ENCODE measurements at regions not wholly inside any gene's neighbourhood (a gene's known extent, or its start where the extent isn't known, plus 50 kb on each side); places are given as distances from the start of the nearest gene placed in this dataset.
"Not testable (repeated sequence)": the region's sequence is repeated elsewhere in the genome, so short reads cannot be mapped to it uniquely, and the experiment has no call there.

GRCh38 chr18:14952444-14953077 lies 204.6 kb downstream of the ANKRD30B start:
- not testable (repeated sequence) for H3K56ac ChIP-seq (ENCODE audit: low read length); H3K79me2 ChIP-seq (ENCODE audit: control insufficient read depth, insufficient read depth, low read length); H3K27ac ChIP-seq (ENCODE audit: low read depth, low read length); H3K18ac ChIP-seq (ENCODE audit: low read length); H3K4me1 ChIP-seq (ENCODE audit: control insufficient read depth, low read depth, low read length); H2BK120ac ChIP-seq (ENCODE audit: low read depth, low read length); H2AK5ac ChIP-seq (ENCODE audit: low read length); H3K27me3 ChIP-seq (ENCODE audit: insufficient read depth, low read length, poor library complexity); H3K4me3 ChIP-seq (ENCODE audit: low read length); H2BK15ac ChIP-seq (replicated peaks; ENCODE audit: low read depth); H4K5ac ChIP-seq (ENCODE audit: low read length); H3K79me1 ChIP-seq (ENCODE audit: low read length); H3K4me2 ChIP-seq (ENCODE audit: low read length); H3K23ac ChIP-seq (ENCODE audit: low read length); H2BK5ac ChIP-seq (ENCODE audit: low read length); DNase-seq; H3K36me3 ChIP-seq (ENCODE audit: control insufficient read depth, insufficient read depth, low read length); H4K8ac ChIP-seq (ENCODE audit: low read depth, low read length); H3K4ac ChIP-seq (ENCODE audit: low read depth, low read length); H3K9ac ChIP-seq (ENCODE audit: low read length)
- WGBS (ENCODE audit: extremely low coverage, insufficient coverage, low lambda C conversion rate) = no CpG with 5 or more reads among the region's 2 CpGs

- Histone ChIP-seq H3K4me2 (ENCODE audit: low read length) (no peak overlapping the region), H3K79me2 (ENCODE audit: control insufficient read depth, insufficient read depth, low read length) (no peaks in the 10 kb centered on the region)
- no CpG with 5 or more reads among the region's 3 CpGs for WGBS (ENCODE audit: extremely low coverage, insufficient coverage, low lambda C conversion rate)
Measured at GRCh38 chr18:14958701-14959100, 210.7 kb downstream of the ANKRD30B start.

GRCh38 chr18:14959550-14959949 lies 211.6 kb downstream of the ANKRD30B start:
- Histone ChIP-seq H3K9ac (ENCODE audit: low read length) (no peak overlapping the region), H3K18ac (ENCODE audit: low read length) (no peak overlapping the region), H3K56ac (ENCODE audit: low read length) (no peak overlapping the region), H3K79me1 (ENCODE audit: low read length) (no peaks in the 10 kb centered on the region), H3K4me3 (ENCODE audit: low read length) (no peak overlapping the region), H3K27ac (ENCODE audit: low read depth, low read length) (no peak overlapping the region), H2BK15ac (replicated peaks; ENCODE audit: low read depth) (no peak overlapping the region), H4K5ac (ENCODE audit: low read length) (no peak overlapping the region), H3K4ac (ENCODE audit: low read depth, low read length) (no peak overlapping the region), H3K4me2 (ENCODE audit: low read length) (no peak overlapping the region), H3K23ac (ENCODE audit: low read length) (no peak overlapping the region), H3K4me1 (ENCODE audit: control insufficient read depth, low read depth, low read length) (no peaks in the 10 kb centered on the region), H4K8ac (ENCODE audit: low read depth, low read length) (no peak overlapping the region), H2AK5ac (ENCODE audit: low read length) (no peak overlapping the region), H2BK120ac (ENCODE audit: low read depth, low read length) (no peak overlapping the region), H3K79me2 (ENCODE audit: control insufficient read depth, insufficient read depth, low read length) (no peaks in the 10 kb centered on the region), H3K36me3 (ENCODE audit: control insufficient read depth, insufficient read depth, low read length) (no peaks in the 10 kb centered on the region), H3K27me3 (ENCODE audit: insufficient read depth, low read length, poor library complexity) (no peaks in the 10 kb centered on the region), H2BK5ac (ENCODE audit: low read length) (no peak overlapping the region)
- no CpG with 5 or more reads among the region's 10 CpGs for WGBS (ENCODE audit: extremely low coverage, insufficient coverage, low lambda C conversion rate)
- DNase-seq = no peak

More at GRCh38 chr18:14958701-14959100, 210.7 kb downstream of the ANKRD30B start:
- no peak overlapping the region for H2BK5ac ChIP-seq (ENCODE audit: low read length)
- H2BK120ac ChIP-seq (ENCODE audit: low read depth, low read length) = no peak overlapping the region
- no peak overlapping the region for H3K27ac ChIP-seq (ENCODE audit: low read depth, low read length)
- no peak overlapping the region for H3K4me3 ChIP-seq (ENCODE audit: low read length)
- no peaks in the 10 kb centered on the region for H3K79me1 ChIP-seq (ENCODE audit: low read length)
- H3K9ac ChIP-seq (ENCODE audit: low read length) = no peak overlapping the region
- no peak overlapping the region for H4K8ac ChIP-seq (ENCODE audit: low read depth, low read length)
- H3K27me3 ChIP-seq (ENCODE audit: insufficient read depth, low read length, poor library complexity) = no peaks in the 10 kb centered on the region
- H3K36me3 ChIP-seq (ENCODE audit: control insufficient read depth, insufficient read depth, low read length) = no peaks in the 10 kb centered on the region
- no peak overlapping the region for H4K5ac ChIP-seq (ENCODE audit: low read length)
- no peak for DNase-seq
- H2AK5ac ChIP-seq (ENCODE audit: low read length) = no peak overlapping the region
- no peak overlapping the region for H3K18ac ChIP-seq (ENCODE audit: low read length)
- H3K23ac ChIP-seq (ENCODE audit: low read length) = no peak overlapping the region
- H3K4me1 ChIP-seq (ENCODE audit: control insufficient read depth, low read depth, low read length) = no peaks in the 10 kb centered on the region
- no peak overlapping the region for H2BK15ac ChIP-seq (replicated peaks; ENCODE audit: low read depth)
- H3K4ac ChIP-seq (ENCODE audit: low read depth, low read length) = no peak overlapping the region
- no peak overlapping the region for H3K56ac ChIP-seq (ENCODE audit: low read length)

GRCh38 chr18:14961991-14962390 lies 214.0 kb downstream of the ANKRD30B start:
- H3K79me1 ChIP-seq (ENCODE audit: low read length) = no peaks in the 10 kb centered on the region

GRCh38 chr18:14962626-14963025 lies 214.7 kb downstream of the ANKRD30B start:
- Histone ChIP-seq H3K4me2 (ENCODE audit: low read length) (no peak overlapping the region), H3K27me3 (ENCODE audit: insufficient read depth, low read length, poor library complexity) (no peaks in the 10 kb centered on the region), H2AK5ac (ENCODE audit: low read length) (no peak overlapping the region), H3K79me1 (ENCODE audit: low read length) (no peaks in the 10 kb centered on the region), H3K23ac (ENCODE audit: low read length) (no peak overlapping the region), H2BK5ac (ENCODE audit: low read length) (no peak overlapping the region), H3K4me3 (ENCODE audit: low read length) (no peak overlapping the region), H3K36me3 (ENCODE audit: control insufficient read depth, insufficient read depth, low read length) (no peaks in the 10 kb centered on the region), H2BK120ac (ENCODE audit: low read depth, low read length) (no peak overlapping the region), H3K9ac (ENCODE audit: low read length) (no peak overlapping the region), H3K79me2 (ENCODE audit: control insufficient read depth, insufficient read depth, low read length) (no peaks in the 10 kb centered on the region), H3K27ac (ENCODE audit: low read depth, low read length) (no peak overlapping the region), H2BK15ac (replicated peaks; ENCODE audit: low read depth) (no peak overlapping the region), H4K8ac (ENCODE audit: low read depth, low read length) (no peak overlapping the region), H3K56ac (ENCODE audit: low read length) (no peak overlapping the region), H3K18ac (ENCODE audit: low read length) (no peak overlapping the region), H3K4me1 (ENCODE audit: control insufficient read depth, low read depth, low read length) (no peaks in the 10 kb centered on the region), H3K4ac (ENCODE audit: low read depth, low read length) (no peak overlapping the region), H4K5ac (ENCODE audit: low read length) (no peak overlapping the region)
- no CpG with 5 or more reads among the region's 8 CpGs for WGBS (ENCODE audit: extremely low coverage, insufficient coverage, low lambda C conversion rate)
- no peak for DNase-seq

More at GRCh38 chr18:14961991-14962390, 214.0 kb downstream of the ANKRD30B start:
- H2BK15ac ChIP-seq (replicated peaks; ENCODE audit: low read depth) = no peak overlapping the region
- no peak overlapping the region for H3K56ac ChIP-seq (ENCODE audit: low read length)
- no peak for DNase-seq
- no peak overlapping the region for H3K27ac ChIP-seq (ENCODE audit: low read depth, low read length)
- H4K5ac ChIP-seq (ENCODE audit: low read length) = no peak overlapping the region
- H4K8ac ChIP-seq (ENCODE audit: low read depth, low read length) = no peak overlapping the region
- H3K4me1 ChIP-seq (ENCODE audit: control insufficient read depth, low read depth, low read length) = no peaks in the 10 kb centered on the region
- no peak overlapping the region for H3K18ac ChIP-seq (ENCODE audit: low read length)
- H3K27me3 ChIP-seq (ENCODE audit: insufficient read depth, low read length, poor library complexity) = no peaks in the 10 kb centered on the region
- no peak overlapping the region for H2BK5ac ChIP-seq (ENCODE audit: low read length)
- no peak overlapping the region for H3K4me2 ChIP-seq (ENCODE audit: low read length)
- no CpG with 5 or more reads among the region's 5 CpGs for WGBS (ENCODE audit: extremely low coverage, insufficient coverage, low lambda C conversion rate)
- H3K4me3 ChIP-seq (ENCODE audit: low read length) = no peak overlapping the region
- no peaks in the 10 kb centered on the region for H3K36me3 ChIP-seq (ENCODE audit: control insufficient read depth, insufficient read depth, low read length)
- H2BK120ac ChIP-seq (ENCODE audit: low read depth, low read length) = no peak overlapping the region
- no peak overlapping the region for H2AK5ac ChIP-seq (ENCODE audit: low read length)
- no peaks in the 10 kb centered on the region for H3K79me2 ChIP-seq (ENCODE audit: control insufficient read depth, insufficient read depth, low read length)
- no peak overlapping the region for H3K4ac ChIP-seq (ENCODE audit: low read depth, low read length)
- no peak overlapping the region for H3K9ac ChIP-seq (ENCODE audit: low read length)
- no peak overlapping the region for H3K23ac ChIP-seq (ENCODE audit: low read length)

GRCh38 chr18:14963246-14963645 lies 215.3 kb downstream of the ANKRD30B start:
- Histone ChIP-seq H2AK5ac (ENCODE audit: low read length) (no peak overlapping the region), H3K9ac (ENCODE audit: low read length) (no peak overlapping the region), H3K79me2 (ENCODE audit: control insufficient read depth, insufficient read depth, low read length) (no peaks in the 10 kb centered on the region), H3K23ac (ENCODE audit: low read length) (no peak overlapping the region), H2BK5ac (ENCODE audit: low read length) (no peak overlapping the region), H3K56ac (ENCODE audit: low read length) (no peak overlapping the region), H3K36me3 (ENCODE audit: control insufficient read depth, insufficient read depth, low read length) (no peaks in the 10 kb centered on the region), H2BK15ac (replicated peaks; ENCODE audit: low read depth) (no peak overlapping the region), H3K4ac (ENCODE audit: low read depth, low read length) (no peak overlapping the region), H3K4me1 (ENCODE audit: control insufficient read depth, low read depth, low read length) (no peaks in the 10 kb centered on the region), H2BK120ac (ENCODE audit: low read depth, low read length) (no peak overlapping the region), H3K18ac (ENCODE audit: low read length) (no peak overlapping the region), H3K27me3 (ENCODE audit: insufficient read depth, low read length, poor library complexity) (no peaks in the 10 kb centered on the region), H3K79me1 (ENCODE audit: low read length) (no peaks in the 10 kb centered on the region), H4K5ac (ENCODE audit: low read length) (no peak overlapping the region), H3K27ac (ENCODE audit: low read depth, low read length) (no peak overlapping the region), H3K4me2 (ENCODE audit: low read length) (no peak overlapping the region), H4K8ac (ENCODE audit: low read depth, low read length) (no peak overlapping the region), H3K4me3 (ENCODE audit: low read length) (no peak overlapping the region)
- no peak for DNase-seq
- no CpG with 5 or more reads among the region's 6 CpGs for WGBS (ENCODE audit: extremely low coverage, insufficient coverage, low lambda C conversion rate)

Data from mesendoderm (in vitro differentiated cells).